Osteoblast (primary cell): ENCODE measurements at regions not wholly inside any gene's neighbourhood (a gene's known extent, or its start where the extent isn't known, plus 50 kb on each side); places are given as distances from the start of the nearest gene placed in this dataset.

Source experiments
- DNase-seq: peaks from one replicate; pipeline ENCODE4 v3.0.0; 2011; ENCODE audit warnings: low spot score, mixed read lengths; ENCODE audit not compliant: insufficient read length; ENCODE audit errors: missing footprints
- H2AFZ ChIP-seq: 2 replicates; pipeline ENCODE4 v1.6.0; 2011; ENCODE audit warnings: mild to moderate bottlenecking, low read length
- H3K27ac ChIP-seq: 2 replicates; pipeline ENCODE4 v1.5.1; 2011; ENCODE audit warnings: mild to moderate bottlenecking, low read depth, low read length, moderate library complexity
- H3K27me3 ChIP-seq: 2 replicates; pipeline ENCODE4 v1.6.0; 2012; ENCODE audit warnings: mild to moderate bottlenecking, control low read depth, inconsistent platforms, low read length, moderate library complexity; ENCODE audit not compliant: insufficient read depth
- H3K36me3 ChIP-seq: 2 replicates; pipeline ENCODE4 v1.5.1; 2011; ENCODE audit warnings: mild to moderate bottlenecking, low read length, control low read depth, moderate library complexity; ENCODE audit not compliant: insufficient read depth
- H3K4me1 ChIP-seq: 2 replicates; pipeline ENCODE4 v1.5.1; 2011; ENCODE audit warnings: mild to moderate bottlenecking, low read length, control low read depth, moderate library complexity; ENCODE audit not compliant: insufficient read depth
- H3K4me2 ChIP-seq: 2 replicates; pipeline ENCODE4 v1.6.0; 2011; ENCODE audit warnings: mild to moderate bottlenecking, low read length; ENCODE audit not compliant: insufficient read depth
- H3K4me3 ChIP-seq: fragments of 200-600 bp; sonication (generic); 3 replicates; pipeline ENCODE4 v1.5.1; 2012; ENCODE audit warnings: mild to moderate bottlenecking, low read length, inconsistent platforms; ENCODE audit not compliant: insufficient read depth
- H3K79me2 ChIP-seq: 2 replicates; pipeline ENCODE4 v1.6.0; 2012; ENCODE audit warnings: mild to moderate bottlenecking, low read length, control low read depth, inconsistent platforms; ENCODE audit not compliant: insufficient read depth
- H3K9me3 ChIP-seq: 2 replicates; pipeline ENCODE4 v1.5.1; 2011; ENCODE audit warnings: low read depth, low read length, control low read depth
- H4K20me1 ChIP-seq: 2 replicates; pipeline ENCODE4 v1.6.0; 2012; ENCODE audit warnings: mild to moderate bottlenecking, low read length, control low read depth; ENCODE audit not compliant: insufficient read depth
- TF ChIP-seq, protein P1 (sequence below): IDR thresholded peaks from 2 replicates; pipeline ENCODE4 v1.5.1; 2011; ENCODE audit warnings: mild to moderate bottlenecking, low read depth, low read length, moderate library complexity; ENCODE audit errors: extremely low read depth

DNA sequence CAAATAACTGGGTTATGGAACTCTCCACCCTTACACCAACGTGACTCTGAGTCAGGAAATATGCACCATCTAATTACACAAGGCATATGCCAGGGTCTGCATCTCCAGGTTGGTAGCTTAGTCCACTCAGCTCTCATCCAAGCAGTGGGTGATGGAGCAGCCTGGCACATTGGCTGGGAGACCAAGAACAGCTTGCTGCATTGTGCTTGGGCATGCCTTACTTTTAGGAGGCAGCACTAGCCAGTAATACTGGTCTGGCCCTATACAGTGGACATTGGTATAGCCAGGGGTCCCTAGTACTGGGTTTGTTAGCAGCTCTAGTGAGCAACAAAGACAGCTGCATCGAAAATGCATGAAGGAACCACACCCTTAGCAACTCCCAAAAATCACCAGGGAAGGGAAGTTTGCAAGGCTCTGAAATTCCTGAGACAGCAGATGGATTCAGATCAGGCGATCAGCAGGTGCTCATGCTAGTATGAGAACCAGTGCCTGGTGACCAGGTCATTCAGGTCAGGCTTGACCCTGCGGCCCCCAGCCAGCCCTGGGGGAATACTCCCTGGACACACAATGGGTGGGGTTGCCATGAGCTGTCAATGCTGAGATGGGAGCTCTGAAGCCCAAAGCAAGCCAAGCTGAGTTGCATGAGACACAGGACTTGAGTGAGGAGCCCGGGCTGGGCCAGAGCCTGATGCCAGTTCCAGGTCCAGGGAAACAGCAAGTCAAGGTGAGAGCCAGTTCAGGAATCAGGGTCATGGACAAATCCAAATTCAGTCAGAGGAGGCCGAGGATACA lies 217.9 kb upstream of the ZMIZ1 start:
- H3K4me1 ChIP-seq: no peaks in the 10 kb centered on the region
- no peaks in the 10 kb centered on the region for H3K9me3 ChIP-seq
- DNase-seq: no peak
- peaks cover 8% of the 10 kb centered on the region for H3K27me3 ChIP-seq
- H2AFZ ChIP-seq: no peak overlapping the region
- H3K27ac ChIP-seq: no peak overlapping the region
- no peak overlapping the region for H3K4me3 ChIP-seq
- H3K4me2 ChIP-seq: no peak overlapping the region
- no peaks in the 10 kb centered on the region for H4K20me1 ChIP-seq
- H3K79me2 ChIP-seq: no peaks in the 10 kb centered on the region
- H3K36me3 ChIP-seq: no peaks in the 10 kb centered on the region
- TF ChIP-seq, protein P1, sequence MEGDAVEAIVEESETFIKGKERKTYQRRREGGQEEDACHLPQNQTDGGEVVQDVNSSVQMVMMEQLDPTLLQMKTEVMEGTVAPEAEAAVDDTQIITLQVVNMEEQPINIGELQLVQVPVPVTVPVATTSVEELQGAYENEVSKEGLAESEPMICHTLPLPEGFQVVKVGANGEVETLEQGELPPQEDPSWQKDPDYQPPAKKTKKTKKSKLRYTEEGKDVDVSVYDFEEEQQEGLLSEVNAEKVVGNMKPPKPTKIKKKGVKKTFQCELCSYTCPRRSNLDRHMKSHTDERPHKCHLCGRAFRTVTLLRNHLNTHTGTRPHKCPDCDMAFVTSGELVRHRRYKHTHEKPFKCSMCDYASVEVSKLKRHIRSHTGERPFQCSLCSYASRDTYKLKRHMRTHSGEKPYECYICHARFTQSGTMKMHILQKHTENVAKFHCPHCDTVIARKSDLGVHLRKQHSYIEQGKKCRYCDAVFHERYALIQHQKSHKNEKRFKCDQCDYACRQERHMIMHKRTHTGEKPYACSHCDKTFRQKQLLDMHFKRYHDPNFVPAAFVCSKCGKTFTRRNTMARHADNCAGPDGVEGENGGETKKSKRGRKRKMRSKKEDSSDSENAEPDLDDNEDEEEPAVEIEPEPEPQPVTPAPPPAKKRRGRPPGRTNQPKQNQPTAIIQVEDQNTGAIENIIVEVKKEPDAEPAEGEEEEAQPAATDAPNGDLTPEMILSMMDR: no peak

DNA sequence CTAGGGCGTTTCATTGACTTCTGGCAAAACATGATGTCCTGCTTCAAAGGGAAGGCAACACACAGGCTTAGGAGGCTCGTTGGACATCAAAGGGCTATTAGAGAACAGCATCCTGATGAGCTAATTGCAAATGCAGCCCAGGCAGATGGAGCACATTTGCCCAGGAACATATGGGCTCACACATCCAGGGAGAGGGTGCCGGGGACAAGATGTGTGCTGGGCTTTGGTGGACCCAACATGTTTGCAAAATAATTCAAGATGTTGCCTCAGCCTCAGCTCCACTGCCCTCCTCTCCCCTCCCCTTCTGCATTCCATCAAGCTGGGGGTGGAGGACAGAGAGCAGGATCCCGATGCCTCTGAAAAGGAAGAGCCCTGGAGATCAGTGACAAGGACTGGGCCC lies 217.1 kb upstream of the ZMIZ1 start:
- Histone ChIP-seq H2AFZ (no peak overlapping the region), H3K4me2 (no peak overlapping the region), H3K79me2 (no peaks in the 10 kb centered on the region), H3K27me3 (peaks cover 9% of the 10 kb centered on the region), H3K9me3 (no peaks in the 10 kb centered on the region), H3K27ac (no peak overlapping the region), H3K4me1 (no peaks in the 10 kb centered on the region), H3K36me3 (no peaks in the 10 kb centered on the region), H3K4me3 (no peak overlapping the region), H4K20me1 (no peaks in the 10 kb centered on the region)
- no peak for DNase-seq
- TF ChIP-seq, protein P1: no peak

DNA sequence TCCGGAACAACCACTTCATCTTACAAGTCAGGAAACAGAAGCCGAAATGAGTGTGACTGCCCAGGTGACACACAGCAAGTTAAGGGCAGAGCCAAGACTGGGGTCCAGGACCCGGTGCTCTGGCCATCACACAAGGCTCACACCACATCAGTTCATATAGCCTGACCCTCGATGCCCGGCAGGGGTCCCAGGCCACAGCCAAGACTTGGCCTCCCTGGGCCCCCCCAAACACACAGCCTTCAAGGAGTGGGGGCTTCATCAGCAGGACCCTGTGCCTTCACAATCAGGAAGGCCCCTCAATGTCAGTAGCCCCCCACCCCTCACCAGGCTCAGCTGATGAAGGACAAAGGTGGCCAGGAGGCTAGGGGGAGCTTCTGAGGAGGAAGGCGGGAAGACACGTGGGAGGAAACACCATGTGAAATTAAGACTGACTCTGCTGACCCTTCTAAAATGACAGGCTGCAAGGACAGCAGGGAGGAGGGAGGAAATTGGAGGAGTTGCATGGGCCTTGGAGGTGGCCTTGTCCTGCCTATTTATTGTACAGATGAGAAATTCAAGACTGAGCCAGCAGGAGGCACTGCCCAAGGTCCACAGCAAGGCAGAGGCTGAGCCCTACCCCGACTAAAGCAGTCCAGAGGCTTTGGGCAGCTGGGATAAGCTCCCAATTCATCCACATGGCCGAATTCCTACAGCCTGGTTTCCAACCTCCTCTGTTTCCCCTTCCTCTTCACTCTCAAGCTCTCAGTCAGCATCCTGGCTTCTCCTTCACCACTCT lies 216.1 kb upstream of the ZMIZ1 start:
- H3K4me3 ChIP-seq: no peak overlapping the region
- H3K27ac ChIP-seq: no peak overlapping the region
- H3K27me3 ChIP-seq: peaks cover 13% of the 10 kb centered on the region
- H3K4me2 ChIP-seq: no peak overlapping the region
- TF ChIP-seq, protein P1: peak; percentile 39
- H2AFZ ChIP-seq: no peak overlapping the region
- H3K9me3 ChIP-seq: no peaks in the 10 kb centered on the region
- no peaks in the 10 kb centered on the region for H4K20me1 ChIP-seq
- H3K4me1 ChIP-seq: no peaks in the 10 kb centered on the region
- no peak for DNase-seq
- no peaks in the 10 kb centered on the region for H3K36me3 ChIP-seq
- no peaks in the 10 kb centered on the region for H3K79me2 ChIP-seq

DNA sequence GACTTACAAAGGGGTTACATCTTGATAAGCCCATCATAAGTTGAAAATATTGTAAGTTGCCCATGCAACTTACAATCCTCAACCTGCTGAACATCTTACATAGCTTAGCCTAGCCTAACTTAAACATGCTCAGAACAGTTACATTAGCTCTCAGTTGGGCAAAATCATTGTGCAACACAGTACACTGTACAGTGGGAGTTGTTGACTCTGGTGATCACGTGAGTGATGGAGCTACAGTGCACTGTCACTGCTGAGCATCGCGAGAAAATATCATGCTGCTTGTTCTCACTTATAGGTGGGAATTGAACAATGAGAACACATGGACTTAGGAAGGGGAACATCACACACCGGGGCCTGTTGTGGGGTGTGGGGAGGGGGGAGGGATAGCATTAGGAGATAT lies 214.9 kb upstream of the ZMIZ1 start:
- TF ChIP-seq, protein P1: no peak
- H3K9me3 ChIP-seq: no peaks in the 10 kb centered on the region
- no peak overlapping the region for H3K4me3 ChIP-seq
- H3K36me3 ChIP-seq: no peaks in the 10 kb centered on the region
- H3K79me2 ChIP-seq: no peaks in the 10 kb centered on the region
- no peak for DNase-seq
- no peak overlapping the region for H3K4me2 ChIP-seq
- no peaks in the 10 kb centered on the region for H3K4me1 ChIP-seq
- no peaks in the 10 kb centered on the region for H4K20me1 ChIP-seq
- peaks cover 16% of the 10 kb centered on the region for H3K27me3 ChIP-seq
- no peak overlapping the region for H2AFZ ChIP-seq
- no peak overlapping the region for H3K27ac ChIP-seq
